AG04450 (cell line): ENCODE measurements at regions not wholly inside any gene's neighbourhood (a gene's known extent, or its start where the extent isn't known, plus 50 kb on each side); places are given as distances from the start of the nearest gene placed in this dataset.
A peak's percentile ranks its signal among the peaks of the same experiment; 100 is the strongest.

Experiments used
- CTCF ChIA-PET: fragments of 300-600, 350-600 bp; formaldehyde crosslinking; extraction: SDS; loops from one replicate; lab custom pipeline; 2022; ENCODE audit warnings: antibody characterized with exemption, inconsistent platforms; lab: Charles Lee
- POLR2A ChIA-PET: fragments of 350-600 bp; formaldehyde crosslinking; extraction: SDS; loops from one replicate; lab custom pipeline; 2021; ENCODE audit warnings: antibody characterized with exemption, inconsistent platforms; lab: Yijun Ruan, JAX
- DNase-seq: peaks from one replicate; pipeline ENCODE4 v3.0.0-alpha.2; 2011; ENCODE audit warnings: low read depth, low spot score
- H3K27ac ChIP-seq: one replicate; pipeline ENCODE4 v1.5.1; 2012; ENCODE audit warnings: low read depth, low read length, control low read depth
- H3K27me3 ChIP-seq: one replicate; pipeline ENCODE4 v1.6.0; 2012; ENCODE audit warnings: low read length; ENCODE audit not compliant: control insufficient read depth, insufficient read depth
- H3K4me3 ChIP-seq: 2 replicates; pipeline ENCODE4 v1.5.1; 2011; ENCODE audit warnings: mild to moderate bottlenecking, low read depth, low read length, control low read depth
- H3K9me3 ChIP-seq: 2 replicates; pipeline ENCODE4 v1.5.1; 2012; ENCODE audit warnings: low read length; ENCODE audit not compliant: control insufficient read depth, insufficient read depth
- TF ChIP-seq, protein P1 (sequence below): IDR thresholded peaks from 2 replicates; pipeline ENCODE4 v1.5.1; 2011; ENCODE audit warnings: low read depth, low read length, control low read depth, inconsistent platforms

DNA sequence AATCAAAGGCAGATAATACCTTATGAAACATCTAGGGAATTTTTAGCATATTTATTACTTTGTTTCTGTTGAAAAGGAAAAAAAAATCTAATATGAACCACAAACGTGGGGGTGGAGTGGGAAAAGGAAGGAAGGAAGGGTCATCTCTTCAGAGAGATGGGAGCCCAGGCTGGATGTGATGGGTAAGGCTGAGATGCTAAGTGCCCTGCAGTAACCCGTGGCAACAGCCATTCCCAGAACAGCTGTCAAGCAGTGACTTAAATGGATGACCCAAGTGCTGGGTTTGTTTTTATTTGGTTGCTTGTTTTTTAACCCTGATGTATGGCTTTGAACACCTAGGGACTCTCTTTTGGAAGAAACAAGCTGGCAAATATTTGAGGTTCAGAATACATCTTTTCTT, 50.7 kb upstream of the KLF7 start:
- no peak for DNase-seq
- ChIA-PET POLR2A (no interaction called here), CTCF (interaction anchor here (1.0 kb wide), 1 partner anchor 28 kb away, joined by 3 read pairs; no protein-coding TSS in a partner anchor)
- TF ChIP-seq, protein P1, sequence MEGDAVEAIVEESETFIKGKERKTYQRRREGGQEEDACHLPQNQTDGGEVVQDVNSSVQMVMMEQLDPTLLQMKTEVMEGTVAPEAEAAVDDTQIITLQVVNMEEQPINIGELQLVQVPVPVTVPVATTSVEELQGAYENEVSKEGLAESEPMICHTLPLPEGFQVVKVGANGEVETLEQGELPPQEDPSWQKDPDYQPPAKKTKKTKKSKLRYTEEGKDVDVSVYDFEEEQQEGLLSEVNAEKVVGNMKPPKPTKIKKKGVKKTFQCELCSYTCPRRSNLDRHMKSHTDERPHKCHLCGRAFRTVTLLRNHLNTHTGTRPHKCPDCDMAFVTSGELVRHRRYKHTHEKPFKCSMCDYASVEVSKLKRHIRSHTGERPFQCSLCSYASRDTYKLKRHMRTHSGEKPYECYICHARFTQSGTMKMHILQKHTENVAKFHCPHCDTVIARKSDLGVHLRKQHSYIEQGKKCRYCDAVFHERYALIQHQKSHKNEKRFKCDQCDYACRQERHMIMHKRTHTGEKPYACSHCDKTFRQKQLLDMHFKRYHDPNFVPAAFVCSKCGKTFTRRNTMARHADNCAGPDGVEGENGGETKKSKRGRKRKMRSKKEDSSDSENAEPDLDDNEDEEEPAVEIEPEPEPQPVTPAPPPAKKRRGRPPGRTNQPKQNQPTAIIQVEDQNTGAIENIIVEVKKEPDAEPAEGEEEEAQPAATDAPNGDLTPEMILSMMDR: no peak
- Histone ChIP-seq H3K4me3 (no peak overlapping the region), H3K9me3 (no peaks in the 10 kb centered on the region), H3K27ac (no peak overlapping the region), H3K27me3 (no peaks in the 10 kb centered on the region)

DNA sequence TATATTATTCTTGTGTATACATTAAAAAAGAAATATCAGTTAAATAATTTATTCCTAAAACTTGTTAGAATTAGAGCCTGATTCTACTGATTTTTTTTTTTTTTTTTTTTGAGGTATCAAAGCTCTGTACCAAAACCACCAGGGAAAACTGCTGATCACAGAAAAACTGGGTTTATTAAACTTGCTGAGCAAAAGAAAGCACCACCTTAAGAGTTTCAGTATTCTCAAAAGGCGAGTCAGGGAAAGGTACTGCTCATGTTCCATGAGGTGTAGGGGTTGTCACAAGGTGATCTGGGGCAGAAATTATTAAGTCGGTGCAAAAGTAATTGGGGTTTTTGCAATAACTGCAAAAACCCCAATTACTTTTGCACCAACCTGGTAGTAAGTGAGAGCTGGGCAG, 51.7 kb upstream of the KLF7 start:
- Histone ChIP-seq H3K27ac (no peak overlapping the region), H3K4me3 (no peak overlapping the region), H3K27me3 (no peaks in the 10 kb centered on the region), H3K9me3 (no peaks in the 10 kb centered on the region)
- ChIA-PET CTCF (interaction anchor here (0.9 to 1.0 kb wide), 2 partner anchors 21 to 29 kb away, joined by 3 to 6 read pairs; no protein-coding TSS in a partner anchor), POLR2A (no interaction called here)
- DNase-seq: no peak
- TF ChIP-seq, protein P1: no peak

DNA sequence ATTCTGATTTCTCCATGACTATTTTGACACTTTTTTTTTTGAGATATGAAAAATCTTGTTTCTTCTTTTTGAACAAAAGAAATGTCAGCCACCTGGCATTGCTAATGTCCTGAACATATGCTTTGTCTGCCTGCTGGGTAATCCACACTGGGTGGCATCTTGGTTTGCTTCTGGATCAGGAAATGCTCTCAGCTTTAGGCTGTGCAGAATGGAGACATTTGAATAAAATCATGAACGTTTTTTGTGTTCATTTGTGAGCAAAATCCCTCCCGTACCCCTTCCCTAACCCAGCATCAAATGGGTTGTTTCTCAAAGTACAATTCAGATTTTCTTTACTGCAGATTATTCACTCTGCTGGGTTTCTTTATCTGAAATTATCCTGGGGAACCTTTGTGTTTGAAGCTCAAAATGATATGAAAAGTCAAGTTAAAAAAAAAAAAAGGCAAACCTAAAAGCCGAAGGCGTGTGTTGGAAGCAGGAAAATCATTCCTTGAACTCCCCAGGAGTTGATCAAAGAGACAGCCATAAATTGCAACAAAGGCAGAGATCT, 53.4 kb upstream of the KLF7 start:
- Histone ChIP-seq H3K27ac (no peak overlapping the region), H3K27me3 (no peaks in the 10 kb centered on the region), H3K9me3 (no peaks in the 10 kb centered on the region), H3K4me3 (no peak overlapping the region)
- TF ChIP-seq, protein P1: no peak
- CTCF ChIA-PET: interaction anchor here (1.1 kb wide), 1 partner anchor 12 kb away, joined by 3 read pairs; no protein-coding TSS in a partner anchor
- POLR2A ChIA-PET: interaction anchor here (2.0 kb wide), 1 partner anchor 53 kb away, joined by 14 read pairs; the partner anchor contains the start of gene KLF7
- no peak for DNase-seq

DNA sequence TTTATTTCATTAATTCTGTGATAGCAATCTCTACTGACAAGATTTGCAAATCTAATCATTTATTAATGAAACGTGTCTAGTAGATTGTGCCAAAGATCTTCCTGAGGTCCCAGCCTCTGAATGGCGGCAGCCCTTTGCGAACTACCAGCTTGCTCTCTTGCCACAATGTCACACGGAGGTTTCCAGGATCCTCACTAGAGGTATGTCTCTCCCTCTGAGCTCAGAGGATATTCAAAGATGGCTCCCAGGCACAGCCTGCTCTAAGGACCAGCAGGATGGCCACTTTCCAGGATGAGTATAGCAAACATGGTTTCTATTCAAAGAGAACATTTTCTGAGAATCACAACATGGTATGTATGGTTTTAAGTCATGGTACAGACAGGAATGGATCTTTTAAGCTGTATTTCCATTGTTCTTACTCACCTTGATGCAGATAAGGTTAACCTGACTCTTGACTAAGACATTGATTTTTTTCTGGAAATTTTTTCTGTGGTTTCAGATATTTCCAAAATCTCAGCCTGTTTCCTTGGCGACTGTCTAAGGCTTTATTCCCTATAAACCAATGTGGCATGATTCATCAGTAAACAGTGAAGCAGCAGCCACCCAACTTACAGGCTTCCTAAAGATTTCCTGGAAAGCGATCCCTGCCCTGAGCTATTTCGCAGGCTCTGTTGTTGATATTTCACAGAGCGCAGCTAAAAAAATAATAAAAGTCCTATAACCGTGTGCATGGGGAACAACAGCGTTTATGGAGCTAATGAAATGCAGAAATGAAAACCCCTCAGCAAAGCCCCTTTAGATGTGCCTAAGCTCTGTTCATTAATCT, 54.1 kb upstream of the KLF7 start:
- H3K4me3 ChIP-seq: no peak overlapping the region
- H3K27ac ChIP-seq: no peak overlapping the region
- CTCF ChIA-PET: interaction anchor here (1.1 to 2.5 kb wide), 2 partner anchors 11 to 254 kb away, joined by 3 to 9 read pairs; no protein-coding TSS in a partner anchor
- POLR2A ChIA-PET: interaction anchor here (0.7 to 2.0 kb wide), 6 partner anchors 19 to 92 kb away, joined by 3 to 14 read pairs (median 4); partner anchors contain the start of gene KLF7
- TF ChIP-seq, protein P1: no peak
- H3K27me3 ChIP-seq: no peaks in the 10 kb centered on the region
- no peaks in the 10 kb centered on the region for H3K9me3 ChIP-seq
- DNase-seq: peak; percentile 47
